ENCODE measurements at regions not wholly inside any gene's neighbourhood (a gene's known extent, or its start where the extent isn't known, plus 50 kb on each side); places are given as distances from the start of the nearest gene placed in this dataset.

DNA sequence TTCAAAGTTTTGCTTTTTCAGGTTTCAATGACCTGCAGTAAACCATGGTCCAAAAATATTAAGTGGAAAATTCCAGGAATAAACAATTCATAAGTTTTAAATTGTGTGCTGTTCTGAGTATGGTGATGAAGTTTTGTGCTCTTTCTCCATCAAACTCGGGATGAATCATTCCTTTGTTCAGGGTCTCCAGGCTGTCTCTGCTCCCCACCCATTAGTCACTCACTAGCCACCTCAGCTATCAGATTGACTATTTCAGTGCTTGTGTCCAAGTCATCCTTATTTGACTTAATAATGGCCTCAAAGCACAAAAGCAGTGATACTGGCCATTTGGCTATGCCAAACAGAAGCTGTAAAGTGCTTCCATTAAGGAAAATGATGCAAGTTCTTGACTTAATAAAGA, 1140.4 kb downstream of the EFNB2 start:
- Histone ChIP-seq H3K27me3 (no peaks in the 10 kb centered on the region), H3K4me3 (no peak overlapping the region), H3K36me3 (no peaks in the 10 kb centered on the region), H3K4me1 (no peaks in the 10 kb centered on the region), H3K9me3 (no peaks in the 10 kb centered on the region), H3K27ac (no peak overlapping the region)
- TF ChIP-seq CTCF (IDR thresholded peaks at IDR 0.05) = no peak
- TF ChIP-seq POLR2AphosphoS5 (IDR thresholded peaks at IDR 0.05) = no peak
- 74 to 76% methylated on average over 1 of the region's 1 CpG for WGBS, 2 donors
- no peak for DNase-seq
- intact Hi-C loops (cut with DNase I) = no loop called here

GRCh38 chr13:105389373-105389772, 1146.1 kb downstream of the EFNB2 start:
- TF ChIP-seq CTCF (IDR thresholded peaks at IDR 0.05) (no peak), EP300 (IDR thresholded peaks at IDR 0.05) (no peak), POLR2A (IDR thresholded peaks at IDR 0.05) (no peak), POLR2AphosphoS5 (IDR thresholded peaks at IDR 0.05) (no peak)
- Histone ChIP-seq H3K4me3 (no peak overlapping the region), H3K9me3 (no peaks in the 10 kb centered on the region), H3K27me3 (no peaks in the 10 kb centered on the region), H3K36me3 (no peaks in the 10 kb centered on the region), H3K27ac (no peak overlapping the region), H3K4me1 (no peaks in the 10 kb centered on the region)
- WGBS, 2 donors = 66 to 77% methylated on average over 2 of the region's 2 CpGs
- no peak for DNase-seq
- intact Hi-C loops (cut with DNase I) = no loop called here

GRCh38 chr13:105377452-105377851, 1158.0 kb downstream of the EFNB2 start:
- H3K27ac ChIP-seq = no peak overlapping the region
- no peaks in the 10 kb centered on the region for H3K4me1 ChIP-seq
- TF ChIP-seq POLR2AphosphoS5 (IDR thresholded peaks at IDR 0.05) (no peak), POLR2A (IDR thresholded peaks at IDR 0.05) (no peak), CTCF (IDR thresholded peaks at IDR 0.05) (no peak), EP300 (IDR thresholded peaks at IDR 0.05) (no peak)
- no peaks in the 10 kb centered on the region for H3K9me3 ChIP-seq
- DNase-seq = no peak
- no peaks in the 10 kb centered on the region for H3K27me3 ChIP-seq
- H3K36me3 ChIP-seq = no peaks in the 10 kb centered on the region
- 58 to 82% methylated on average over 7 of the region's 7 CpGs for WGBS, 2 donors
- intact Hi-C loops (cut with DNase I) = no loop called here
- no peak overlapping the region for H3K4me3 ChIP-seq

GRCh38 chr13:105370011-105370650, 1165.3 kb downstream of the EFNB2 start:
- intact Hi-C loops (cut with DNase I) = no loop called here
- Histone ChIP-seq H3K9me3 (no peaks in the 10 kb centered on the region), H3K27ac (no peak overlapping the region), H3K36me3 (no peaks in the 10 kb centered on the region), H3K4me1 (no peaks in the 10 kb centered on the region), H3K27me3 (no peaks in the 10 kb centered on the region), H3K4me3 (no peak overlapping the region)
- 71 to 82% methylated on average over 2 of the region's 2 CpGs for WGBS, 2 donors
- TF ChIP-seq CTCF (IDR thresholded peaks at IDR 0.05) = no peak
- TF ChIP-seq EP300 (IDR thresholded peaks at IDR 0.05) = no peak
- no peak for TF ChIP-seq POLR2A (IDR thresholded peaks at IDR 0.05)
- TF ChIP-seq POLR2AphosphoS5 (IDR thresholded peaks at IDR 0.05) = no peak
- no peak for DNase-seq

GRCh38 chr13:105368781-105369180, 1166.7 kb downstream of the EFNB2 start:
- no peak overlapping the region for H3K4me3 ChIP-seq
- no peaks in the 10 kb centered on the region for H3K4me1 ChIP-seq
- no peaks in the 10 kb centered on the region for H3K36me3 ChIP-seq
- TF ChIP-seq CTCF (IDR thresholded peaks at IDR 0.05) (no peak), POLR2AphosphoS5 (IDR thresholded peaks at IDR 0.05) (no peak), EP300 (IDR thresholded peaks at IDR 0.05) (no peak)
- H3K27ac ChIP-seq = no peak overlapping the region
- H3K9me3 ChIP-seq = no peaks in the 10 kb centered on the region
- intact Hi-C loops (cut with DNase I) = no loop called here
- DNase-seq = no peak
- WGBS, 2 donors = 85 to 86% methylated on average over 4 of the region's 4 CpGs
- H3K27me3 ChIP-seq = no peaks in the 10 kb centered on the region
